ENCODE measurements at regions not wholly inside any gene's neighbourhood (a gene's known extent, or its start where the extent isn't known, plus 50 kb on each side); places are given as distances from the start of the nearest gene placed in this dataset.
"Not testable (repeated sequence)": the region's sequence is repeated elsewhere in the genome, so short reads cannot be mapped to it uniquely, and the experiment has no call there.

GRCh38 chr4:123631786-123632692 lies 235.4 kb downstream of the SPRY1 start:
- H3K27me3 Mint-ChIP-seq = peaks cover 1% of the 10 kb centered on the region
- no peak overlapping the region for H3K4me3 Mint-ChIP-seq
- peaks cover 7% of the 10 kb centered on the region for H3K4me1 Mint-ChIP-seq (ENCODE audit: low read depth)
- peaks cover 4% of the 10 kb centered on the region for H3K36me3 Mint-ChIP-seq
- H3K9me3 Mint-ChIP-seq (ENCODE audit: low read depth) = peaks cover 8% of the 10 kb centered on the region
- H3K27ac Mint-ChIP-seq = no peak overlapping the region

DNA sequence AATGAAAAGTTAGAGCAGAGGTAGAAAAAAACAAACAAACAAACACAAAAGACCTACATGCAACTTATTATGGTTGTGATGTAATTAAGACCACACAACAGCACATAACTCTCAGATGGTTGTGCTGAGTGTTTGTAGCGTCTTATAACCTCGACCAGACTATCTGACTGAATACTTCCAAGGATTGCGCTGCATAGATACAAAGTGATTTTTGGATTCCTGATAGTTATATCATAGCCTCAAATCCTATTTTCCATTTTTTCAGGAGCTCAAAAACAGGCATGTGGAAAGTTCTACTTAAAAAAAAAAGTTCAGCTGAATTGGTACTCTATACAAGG lies 236.1 kb downstream of the SPRY1 start:
- H3K36me3 Mint-ChIP-seq = peaks cover 4% of the 10 kb centered on the region
- H3K27me3 Mint-ChIP-seq = peaks cover 1% of the 10 kb centered on the region
- no peak overlapping the region for H3K4me3 Mint-ChIP-seq
- peaks cover 9% of the 10 kb centered on the region for H3K9me3 Mint-ChIP-seq (ENCODE audit: low read depth)
- H3K27ac Mint-ChIP-seq = no peak overlapping the region
- H3K4me1 Mint-ChIP-seq (ENCODE audit: low read depth) = peaks cover 7% of the 10 kb centered on the region

DNA sequence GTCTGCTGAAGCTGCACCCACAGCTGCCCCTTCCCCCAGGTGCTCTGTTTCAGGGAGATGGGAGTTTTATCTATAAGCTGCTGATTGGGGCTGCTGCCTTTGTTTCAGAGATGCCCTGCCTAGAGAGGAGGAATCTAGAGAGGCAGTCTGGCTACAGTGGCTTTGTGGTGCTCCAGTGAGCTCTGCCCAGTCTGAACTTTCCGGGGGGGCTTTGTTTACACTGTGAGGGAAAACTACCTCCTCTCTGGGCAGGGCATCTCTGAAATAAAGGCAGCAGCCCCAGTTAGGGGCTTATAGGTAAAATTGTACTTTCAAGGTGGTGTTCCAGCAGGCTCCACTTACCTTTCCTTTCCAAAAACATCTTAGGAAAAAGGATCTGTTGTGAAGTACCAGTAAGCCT lies 242.2 kb downstream of the SPRY1 start:
- no peak overlapping the region for H3K4me3 Mint-ChIP-seq
- peaks cover 8% of the 10 kb centered on the region for H3K4me1 Mint-ChIP-seq (ENCODE audit: low read depth)
- H3K36me3 Mint-ChIP-seq = peaks cover 4% of the 10 kb centered on the region
- no peak overlapping the region for H3K27ac Mint-ChIP-seq
- peaks cover 1% of the 10 kb centered on the region for H3K27me3 Mint-ChIP-seq
- peaks cover 17% of the 10 kb centered on the region for H3K9me3 Mint-ChIP-seq (ENCODE audit: low read depth)

DNA sequence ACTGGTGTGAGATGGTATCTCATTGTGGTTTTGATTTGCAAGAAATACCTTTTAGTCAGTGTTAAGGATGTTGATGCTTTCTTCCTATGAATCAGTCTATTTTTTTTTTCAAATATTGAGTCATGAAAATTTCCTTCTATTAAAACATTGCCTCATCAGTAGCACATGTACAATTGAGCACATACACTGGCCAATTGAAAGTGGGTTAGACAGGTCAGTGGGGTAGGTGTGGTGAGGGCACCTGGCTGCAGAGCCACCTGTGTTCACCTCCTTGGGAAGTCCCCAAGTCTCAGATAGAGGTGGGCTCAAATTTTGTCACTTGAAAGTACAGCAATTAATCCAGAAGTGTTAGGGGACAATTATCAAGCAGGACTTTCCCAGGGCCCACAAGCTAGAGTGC lies 243.7 kb downstream of the SPRY1 start:
- Mint-ChIP-seq H3K9me3 (ENCODE audit: low read depth) (peaks cover 12% of the 10 kb centered on the region), H3K36me3 (peaks cover 4% of the 10 kb centered on the region), H3K27me3 (no peaks in the 10 kb centered on the region), H3K27ac (peak overlapping the region; percentile 93), H3K4me1 (ENCODE audit: low read depth) (peaks cover 8% of the 10 kb centered on the region), H3K4me3 (no peak overlapping the region)

- Mint-ChIP-seq H3K27me3 (no peaks in the 10 kb centered on the region), H3K27ac (no peak overlapping the region), H3K4me1 (ENCODE audit: low read depth) (peaks cover 8% of the 10 kb centered on the region), H3K4me3 (no peak overlapping the region), H3K36me3 (peaks cover 4% of the 10 kb centered on the region), H3K9me3 (ENCODE audit: low read depth) (peaks cover 12% of the 10 kb centered on the region)
Observed at GRCh38 chr4:123640824-123641223, 244.2 kb downstream of the SPRY1 start.

DNA sequence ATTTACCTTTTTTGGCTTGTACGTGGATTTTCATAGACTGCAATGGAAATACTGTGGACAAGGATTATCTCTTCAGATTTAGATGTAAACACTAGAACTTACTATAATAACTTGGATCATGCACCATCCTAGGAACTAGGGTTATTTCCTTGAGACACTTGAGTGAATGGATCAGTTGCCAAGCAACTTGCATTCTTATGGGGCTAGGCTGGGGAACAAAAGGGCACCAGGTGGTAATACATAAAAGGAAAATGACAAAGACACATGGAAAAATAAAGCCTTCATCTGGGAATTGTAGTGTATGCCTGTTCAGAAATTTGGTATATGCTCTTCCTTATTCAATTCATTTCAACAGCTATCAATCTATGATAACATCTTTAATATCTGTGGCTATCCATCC lies 247.1 kb downstream of the SPRY1 start:
- peaks cover 8% of the 10 kb centered on the region for H3K4me1 Mint-ChIP-seq (ENCODE audit: low read depth)
- no peaks in the 10 kb centered on the region for H3K36me3 Mint-ChIP-seq
- no peak overlapping the region for H3K4me3 Mint-ChIP-seq
- no peak overlapping the region for H3K27ac Mint-ChIP-seq
- no peaks in the 10 kb centered on the region for H3K27me3 Mint-ChIP-seq
- peaks cover 4% of the 10 kb centered on the region for H3K9me3 Mint-ChIP-seq (ENCODE audit: low read depth)

GRCh38 chr4:123649250-123649644 lies 252.7 kb downstream of the SPRY1 start:
- Mint-ChIP-seq H3K4me1 (ENCODE audit: low read depth) (no peaks in the 10 kb centered on the region), H3K27me3 (no peaks in the 10 kb centered on the region), H3K9me3 (ENCODE audit: low read depth) (no peaks in the 10 kb centered on the region), H3K27ac (no peak overlapping the region), H3K4me3 (no peak overlapping the region), H3K36me3 (no peaks in the 10 kb centered on the region)

- no peak overlapping the region for H3K4me3 Mint-ChIP-seq
- no peak overlapping the region for H3K27ac Mint-ChIP-seq
- H3K36me3 Mint-ChIP-seq = no peaks in the 10 kb centered on the region
- H3K9me3 Mint-ChIP-seq (ENCODE audit: low read depth) = no peaks in the 10 kb centered on the region
- no peaks in the 10 kb centered on the region for H3K27me3 Mint-ChIP-seq
- no peaks in the 10 kb centered on the region for H3K4me1 Mint-ChIP-seq (ENCODE audit: low read depth)
Observed at GRCh38 chr4:123649645-123650391, 253.2 kb downstream of the SPRY1 start.

DNA sequence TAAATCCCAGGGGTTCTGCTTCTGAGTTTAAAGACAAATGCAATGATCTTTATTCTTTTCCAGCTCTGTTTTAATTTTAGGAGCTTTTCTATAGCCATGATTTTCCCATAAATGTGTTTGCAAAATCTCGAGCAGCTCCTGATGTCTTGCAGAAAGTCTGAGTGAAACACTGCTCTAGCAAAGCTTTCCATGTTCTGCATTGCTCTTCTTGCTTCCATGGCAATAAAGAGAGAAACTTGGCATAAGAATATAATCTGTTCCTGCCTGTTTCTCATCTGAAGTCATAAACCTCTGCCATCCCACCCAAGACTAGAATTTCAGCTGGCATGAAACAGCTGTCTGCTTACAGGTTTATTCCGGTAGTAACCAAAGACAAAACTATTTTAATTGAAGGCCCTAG lies 254.5 kb downstream of the SPRY1 start:
- Mint-ChIP-seq H3K27me3 (no peaks in the 10 kb centered on the region), H3K36me3 (no peaks in the 10 kb centered on the region), H3K4me3 (no peak overlapping the region), H3K27ac (no peak overlapping the region), H3K9me3 (ENCODE audit: low read depth) (no peaks in the 10 kb centered on the region), H3K4me1 (ENCODE audit: low read depth) (no peaks in the 10 kb centered on the region)

DNA sequence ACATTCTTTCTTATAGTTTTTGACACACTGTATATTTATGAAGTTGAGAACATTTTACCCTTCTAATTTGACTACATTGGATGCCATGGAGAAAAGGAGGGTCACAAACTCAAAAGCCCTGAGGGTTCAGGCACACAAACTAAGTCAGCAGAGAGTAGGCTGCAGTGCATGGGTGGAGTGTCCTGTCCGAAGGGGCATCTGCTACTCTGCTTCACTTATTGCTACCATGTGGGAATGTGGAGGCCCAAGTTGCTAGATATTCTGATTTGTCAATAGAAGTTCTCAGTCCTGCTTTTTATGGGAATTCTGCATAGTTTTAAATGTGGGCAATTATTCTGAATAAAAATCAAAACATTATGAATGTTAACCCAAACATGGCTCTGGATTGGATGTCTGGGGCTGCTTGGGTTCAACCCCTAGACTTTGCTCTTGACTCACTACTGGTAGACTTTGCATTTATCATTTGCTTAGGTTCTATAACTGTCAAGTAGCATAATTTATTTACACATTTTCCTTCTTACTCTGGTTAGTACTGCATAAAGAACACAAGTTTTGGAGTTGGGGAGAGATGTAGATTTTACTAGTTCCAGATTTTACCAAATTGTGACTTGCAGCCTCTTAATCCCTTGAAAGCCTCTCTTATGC lies 255.1 kb downstream of the SPRY1 start:
- no peak overlapping the region for H3K27ac Mint-ChIP-seq
- H3K27me3 Mint-ChIP-seq = no peaks in the 10 kb centered on the region
- no peak overlapping the region for H3K4me3 Mint-ChIP-seq
- no peaks in the 10 kb centered on the region for H3K9me3 Mint-ChIP-seq (ENCODE audit: low read depth)
- no peaks in the 10 kb centered on the region for H3K36me3 Mint-ChIP-seq
- H3K4me1 Mint-ChIP-seq (ENCODE audit: low read depth) = no peaks in the 10 kb centered on the region

DNA sequence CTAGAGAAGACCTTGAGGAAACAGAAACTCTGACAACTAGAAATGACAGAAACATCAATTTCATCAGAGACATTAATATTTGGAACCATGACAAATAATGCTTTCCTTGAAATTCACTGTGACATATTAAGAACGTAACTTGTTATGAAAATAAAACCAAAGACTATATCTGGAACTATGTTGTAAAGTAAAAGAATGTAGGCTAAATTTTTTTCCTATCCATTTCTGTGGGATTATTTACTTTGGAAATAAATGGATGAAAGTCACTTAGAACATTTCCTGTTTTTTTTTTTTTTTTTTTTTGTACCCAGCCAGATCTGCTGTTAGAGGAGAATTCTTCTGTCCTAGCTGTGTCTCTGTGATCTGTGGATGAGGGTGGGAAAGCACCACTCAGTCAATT lies 255.9 kb downstream of the SPRY1 start:
- Mint-ChIP-seq H3K27me3 (no peaks in the 10 kb centered on the region), H3K36me3 (peaks cover 6% of the 10 kb centered on the region), H3K9me3 (ENCODE audit: low read depth) (peaks cover 6% of the 10 kb centered on the region), H3K27ac (no peak overlapping the region), H3K4me1 (ENCODE audit: low read depth) (peaks cover 6% of the 10 kb centered on the region), H3K4me3 (no peak overlapping the region)

GRCh38 chr4:123653236-123653635 lies 256.6 kb downstream of the SPRY1 start:
- Mint-ChIP-seq H3K9me3 (ENCODE audit: low read depth) (peaks cover 6% of the 10 kb centered on the region), H3K36me3 (peaks cover 6% of the 10 kb centered on the region), H3K4me1 (ENCODE audit: low read depth) (peaks cover 13% of the 10 kb centered on the region), H3K27me3 (no peaks in the 10 kb centered on the region), H3K27ac (no peak overlapping the region), H3K4me3 (no peak overlapping the region)

GRCh38 chr4:123656746-123657294 lies 260.2 kb downstream of the SPRY1 start:
- H3K27ac Mint-ChIP-seq; H3K9me3 Mint-ChIP-seq (ENCODE audit: low read depth); H3K36me3 Mint-ChIP-seq; H3K27me3 Mint-ChIP-seq; H3K4me3 Mint-ChIP-seq: not testable (repeated sequence)
- H3K4me1 Mint-ChIP-seq (ENCODE audit: low read depth) = peaks cover 14% of the 10 kb centered on the region

DNA sequence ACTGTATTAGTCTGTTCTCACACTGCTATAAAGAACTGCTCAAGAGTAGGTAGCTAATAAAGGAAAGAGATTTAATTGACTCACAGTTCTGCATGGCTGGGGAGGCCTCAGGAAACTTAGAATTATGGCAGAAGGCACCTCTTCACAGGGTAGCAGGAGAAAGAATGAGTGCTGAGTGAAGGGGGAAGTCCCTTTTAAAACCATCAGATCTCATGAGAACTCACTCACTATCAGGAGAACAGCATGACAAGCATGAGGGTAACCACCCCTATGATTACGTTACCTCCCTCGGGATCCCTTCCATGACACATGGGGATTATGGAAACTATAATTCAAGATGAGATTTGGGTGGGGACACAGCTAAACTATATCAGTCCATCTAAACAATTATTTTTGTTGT lies 261.0 kb downstream of the SPRY1 start:
- Mint-ChIP-seq H3K27ac (peak overlapping the region; percentile 61), H3K4me1 (ENCODE audit: low read depth) (peaks cover 14% of the 10 kb centered on the region)
- not testable (repeated sequence) for H3K9me3 Mint-ChIP-seq (ENCODE audit: low read depth); H3K4me3 Mint-ChIP-seq; H3K36me3 Mint-ChIP-seq; H3K27me3 Mint-ChIP-seq

DNA sequence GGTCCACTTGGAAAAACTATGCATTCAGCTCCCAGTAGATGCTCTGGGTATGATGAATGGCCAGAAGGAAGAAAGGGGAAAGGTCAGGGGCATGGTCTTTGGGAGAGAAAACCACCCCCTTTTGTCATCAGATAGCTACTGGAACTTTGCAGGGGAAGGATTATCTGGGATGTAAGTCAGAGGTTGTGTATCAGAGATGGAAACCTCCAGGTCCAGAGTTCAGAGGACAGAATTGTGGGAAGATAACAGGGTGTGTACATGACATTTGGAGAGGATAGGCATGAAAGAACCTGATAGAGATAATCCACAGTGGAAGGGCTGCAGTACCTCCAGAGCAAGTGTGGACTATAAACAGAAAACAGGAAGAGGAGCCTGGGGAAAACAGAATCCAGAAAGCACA lies 262.7 kb downstream of the SPRY1 start:
- Mint-ChIP-seq H3K9me3 (ENCODE audit: low read depth) (peaks cover 6% of the 10 kb centered on the region), H3K4me1 (ENCODE audit: low read depth) (peaks cover 14% of the 10 kb centered on the region), H3K36me3 (peaks cover 6% of the 10 kb centered on the region), H3K27me3 (no peaks in the 10 kb centered on the region), H3K4me3 (no peak overlapping the region), H3K27ac (no peak overlapping the region)

Data from activated naive CD8-positive, alpha-beta T cell (primary cell).